ENCODE measurements at regions not wholly inside any gene's neighbourhood (a gene's known extent, or its start where the extent isn't known, plus 50 kb on each side); places are given as distances from the start of the nearest gene placed in this dataset.

DNA sequence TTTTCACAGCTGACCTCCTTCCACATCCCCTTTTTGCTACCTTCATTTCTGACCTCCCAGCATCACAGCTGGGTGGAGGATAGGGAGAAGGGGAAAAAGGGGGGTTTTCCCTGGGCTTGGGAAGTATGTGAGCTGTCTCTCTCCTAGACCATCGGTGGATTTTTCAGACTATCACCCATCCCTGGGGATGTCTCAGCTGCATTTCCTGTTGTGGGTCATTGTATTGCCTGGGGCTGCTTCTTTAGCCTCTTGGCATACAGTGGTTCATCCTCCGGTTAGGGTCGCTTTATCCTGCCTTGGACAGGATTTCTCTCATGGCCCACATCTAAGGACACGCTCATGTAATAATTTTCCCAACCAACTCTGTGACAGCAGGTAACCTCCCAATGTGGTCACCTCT is 142.5 kb upstream of the ARG1 start:
- no peak for TF ChIP-seq RCOR1 (IDR thresholded peaks at IDR 0.05; ENCODE audit: insufficient replicate concordance, low read length)
- TF ChIP-seq MAFK (IDR thresholded peaks at IDR 0.05; ENCODE audit: low read depth, low read length) = no peak
- TF ChIP-seq NFE2L2 (IDR thresholded peaks at IDR 0.05; ENCODE audit: low read depth, low read length) = no peak
- DNase-seq (no peak), ATAC-seq (ENCODE audit: low read depth) (no peak)
- H4K5ac ChIP-seq (ENCODE audit: low read depth, low read length) = no peak overlapping the region
- H3K79me1 ChIP-seq (ENCODE audit: low read depth in 1 of 2, low read length in 2 of 2) = no peaks in the 10 kb centered on the region
- no peak overlapping the region for H2BK20ac ChIP-seq (ENCODE audit: low read depth, low read length)
- H3K56ac ChIP-seq (ENCODE audit: extremely low read depth, insufficient read depth, low read length) = no peak overlapping the region
- no peak overlapping the region for H3K18ac ChIP-seq (ENCODE audit: low read depth, low read length)
- POLR2A ChIA-PET (ENCODE audit: unreplicated experiment) = no interaction called here
- H3K9me1 ChIP-seq (ENCODE audit: insufficient read depth, low read length) = no peaks in the 10 kb centered on the region
- no peaks in the 10 kb centered on the region for H3K4me1 ChIP-seq (ENCODE audit: control insufficient read depth, insufficient read depth, low read length)
- no TSS peak for BruUV-seq (replicated peaks)
- no peak overlapping the region for H3K4me3 ChIP-seq (ENCODE audit: insufficient read depth, low read depth, low read length)
- no peak overlapping the region for H2AK9ac ChIP-seq (replicated peaks; ENCODE audit: low read depth, low read length, poor library complexity)
- intact Hi-C loops (cut with micrococcal nuclease) (no loop called here), dilution Hi-C loops (cut with HindIII; ENCODE audit: low sequenced_read_pairs, unreplicated experiment) (no loop called here), in situ Hi-C loops (cut with MboI; ENCODE audit: low sequenced_read_pairs) (no loop called here)
- H2BK120ac ChIP-seq (ENCODE audit: low read depth, low read length) = no peak overlapping the region
- no peak overlapping the region for H2BK15ac ChIP-seq (ENCODE audit: low read depth, low read length)
- no peak overlapping the region for H3K23ac ChIP-seq (ENCODE audit: low read depth, low read length)
- H3K14ac ChIP-seq (replicated peaks; ENCODE audit: low read depth, low read length) = no peak overlapping the region
- H2AFZ ChIP-seq (replicated peaks; ENCODE audit: low read length, poor library complexity) = no peak overlapping the region
- H4K91ac ChIP-seq (ENCODE audit: insufficient read depth, low read depth, low read length) = no peak overlapping the region
- no peaks in the 10 kb centered on the region for H3K36me3 ChIP-seq (ENCODE audit: control insufficient read depth, insufficient read depth, low read length)
- H2BK5ac ChIP-seq (ENCODE audit: low read depth, low read length, poor library complexity, severe bottlenecking) = no peak overlapping the region
- H2AK5ac ChIP-seq (ENCODE audit: low read depth, low read length) = no peak overlapping the region
- no peak overlapping the region for H4K8ac ChIP-seq (ENCODE audit: low read depth in 2 of 2, low read length in 2 of 2)
- H3K9ac ChIP-seq (ENCODE audit: low read depth, low read length) = no peak overlapping the region
- 80% methylated on average over 1 of the region's 4 CpGs; no CpG with 5 or more reads in 1 of the 2 experiments for WGBS, 2 experiments (ENCODE audit: extremely low coverage in 2 of 2, insufficient read length in 1 of 2)
- CTCF ChIA-PET = no interaction called here
- H3K9me3 ChIP-seq (ENCODE audit: control insufficient read depth, insufficient read depth, low read length) = no peaks in the 10 kb centered on the region
- H3K4me2 ChIP-seq (ENCODE audit: low read depth, low read length) = no peak overlapping the region
- H4K20me1 ChIP-seq (ENCODE audit: insufficient read depth, low read length) = no peaks in the 10 kb centered on the region
- peaks cover 8% of the 10 kb centered on the region for H3K27me3 ChIP-seq (ENCODE audit: control insufficient read depth, insufficient read depth, low read length)
- H3K4ac ChIP-seq (ENCODE audit: low read depth, low read length) = no peak overlapping the region
- H3K27ac ChIP-seq (ENCODE audit: insufficient read depth, low read length) = no peak overlapping the region
